ENCODE measurements at regions not wholly inside any gene's neighbourhood (a gene's known extent, or its start where the extent isn't known, plus 50 kb on each side); places are given as distances from the start of the nearest gene placed in this dataset.

GRCh38 chr15:35302334-35302733 is 217.2 kb upstream of the NANOGP8 start:
- TF ChIP-seq CTCF (conservative IDR thresholded peaks at IDR 0.05 in 1 of 2, IDR thresholded peaks at IDR 0.05 in 1 of 2; ENCODE audit: low read depth in 1 of 2, low read length in 2 of 2): no peak
- TF ChIP-seq EZH2 (IDR thresholded peaks at IDR 0.05; ENCODE audit: low read length, missing control alignments): no peak
